HK-2 (cell line): ENCODE measurements at regions not wholly inside any gene's neighbourhood (a gene's known extent, or its start where the extent isn't known, plus 50 kb on each side); places are given as distances from the start of the nearest gene placed in this dataset.

Experiments used
- DNase-seq: peaks from one replicate; pipeline ENCODE4 v3.0.0-alpha.2; 2018; ENCODE audit not compliant: unreplicated experiment

DNA sequence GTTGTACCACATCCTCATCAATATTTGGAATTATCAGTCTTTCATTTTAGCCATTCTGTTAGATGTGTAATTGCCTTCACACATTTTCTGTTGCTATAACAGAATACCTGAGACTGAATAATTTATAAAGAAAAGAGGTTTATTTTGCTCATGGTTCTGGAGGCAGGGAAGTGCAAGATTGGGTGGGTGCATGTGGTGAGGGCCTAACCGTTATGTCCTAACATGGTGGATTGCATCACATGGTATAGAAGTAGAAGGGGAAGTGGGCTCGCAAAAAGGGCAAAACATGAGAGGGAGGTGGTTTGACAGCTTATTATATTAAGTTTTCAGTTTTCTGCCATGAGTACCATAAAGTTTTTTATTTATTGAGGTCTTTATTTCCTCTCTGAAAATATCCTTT, 452.0 kb downstream of the ARL4A start:
- no peak for DNase-seq

DNA sequence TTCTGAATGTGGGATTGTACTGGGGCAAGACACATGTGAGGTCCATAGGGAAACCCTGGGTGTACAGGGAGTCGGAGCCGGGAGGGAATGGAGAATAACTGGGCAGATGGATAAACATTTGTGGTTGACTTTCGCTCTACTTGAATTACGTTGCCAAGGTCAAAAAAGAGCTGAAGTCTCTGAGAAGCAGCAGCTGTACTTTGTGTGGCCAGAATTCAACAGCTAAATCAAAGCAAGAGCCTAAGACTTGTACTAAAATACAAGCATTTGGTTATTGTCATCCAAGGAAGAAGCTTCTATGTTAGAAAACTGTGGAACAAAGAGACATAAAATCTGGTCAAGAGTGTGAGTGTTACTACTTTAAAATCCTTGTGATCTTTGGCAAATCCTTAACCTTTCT, 457.2 kb downstream of the ARL4A start:
- DNase-seq: no peak

GRCh38 chr7:13148548-13148947, 461.1 kb downstream of the ARL4A start:
- no peak for DNase-seq

DNA sequence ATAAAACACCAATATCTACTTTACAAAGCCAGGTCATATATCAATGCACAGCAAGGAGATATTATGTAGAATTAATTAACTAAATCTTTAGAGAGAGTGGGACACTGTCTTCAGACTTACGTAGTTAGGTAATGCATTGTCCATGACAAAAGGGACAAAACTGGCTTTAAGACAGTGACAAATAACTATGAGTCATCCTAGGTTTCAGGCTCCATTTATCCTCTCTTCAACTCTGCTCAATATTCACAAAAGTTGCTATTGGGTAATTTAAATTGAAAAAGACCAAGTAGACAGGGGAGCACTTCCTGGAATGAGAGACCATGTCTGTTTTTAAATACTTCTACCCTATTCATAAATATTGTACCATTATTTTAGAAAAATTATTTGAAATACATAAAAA, 464.5 kb downstream of the ARL4A start:
- no peak for DNase-seq

DNA sequence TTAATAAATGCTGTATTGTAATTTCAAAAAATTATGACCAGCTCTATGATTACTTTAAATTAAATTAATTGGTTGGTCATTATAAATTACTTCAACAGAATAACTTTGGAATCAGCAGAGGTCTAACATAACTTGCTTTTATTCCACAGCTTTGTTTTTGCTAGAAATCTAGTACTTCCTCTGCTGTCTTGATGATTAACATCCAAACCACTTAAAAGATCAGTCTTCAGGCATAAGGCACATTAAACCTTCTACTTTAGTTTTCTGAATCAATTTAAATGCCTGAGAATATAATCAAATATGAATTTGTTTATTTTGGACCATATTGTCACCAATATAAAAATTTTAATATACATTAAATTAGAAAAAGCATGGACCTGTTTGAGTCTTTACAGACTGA, 465.3 kb downstream of the ARL4A start:
- no peak for DNase-seq

GRCh38 chr7:13153266-13153665, 465.8 kb downstream of the ARL4A start:
- DNase-seq: no peak

- DNase-seq: no peak
Measured at GRCh38 chr7:13153742-13154141, 466.3 kb downstream of the ARL4A start.

DNA sequence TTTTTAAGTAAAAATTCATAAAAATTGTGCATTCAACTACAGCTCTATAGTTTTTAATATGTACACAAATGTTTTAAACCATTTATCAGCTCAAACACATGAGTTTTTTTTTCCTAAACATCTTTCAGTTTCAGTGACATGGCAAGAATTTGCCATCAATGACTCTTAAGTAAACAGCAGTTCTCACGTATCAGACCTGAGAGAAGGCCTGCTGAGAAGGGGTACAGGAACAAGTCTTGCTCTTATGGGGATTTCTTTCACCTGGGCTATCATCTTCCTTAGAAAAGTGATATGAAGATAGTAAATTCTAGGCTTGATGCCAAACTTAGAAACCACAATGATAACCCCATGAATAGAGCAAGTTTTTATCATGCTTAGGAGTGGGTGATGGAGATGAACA, 467.8 kb downstream of the ARL4A start:
- DNase-seq: no peak

DNA sequence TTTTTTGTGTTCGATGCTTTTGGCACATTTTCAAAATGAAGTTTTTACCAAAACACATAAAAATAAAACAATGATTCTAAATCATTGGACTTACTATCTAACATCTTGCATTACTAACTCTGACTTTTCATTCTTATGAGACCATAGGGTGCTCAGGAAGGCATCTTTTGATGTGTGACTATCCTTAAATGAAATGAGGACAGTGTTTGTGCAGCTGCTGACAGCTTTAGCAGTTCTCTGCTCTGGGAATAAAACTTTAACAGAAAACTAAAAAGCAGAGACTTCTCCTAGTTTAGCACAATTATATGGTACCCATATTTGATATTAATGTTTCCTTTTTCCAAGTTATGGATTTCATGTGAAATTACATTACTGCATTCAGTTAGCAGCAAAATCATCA, 471.6 kb downstream of the ARL4A start:
- no peak for DNase-seq

DNA sequence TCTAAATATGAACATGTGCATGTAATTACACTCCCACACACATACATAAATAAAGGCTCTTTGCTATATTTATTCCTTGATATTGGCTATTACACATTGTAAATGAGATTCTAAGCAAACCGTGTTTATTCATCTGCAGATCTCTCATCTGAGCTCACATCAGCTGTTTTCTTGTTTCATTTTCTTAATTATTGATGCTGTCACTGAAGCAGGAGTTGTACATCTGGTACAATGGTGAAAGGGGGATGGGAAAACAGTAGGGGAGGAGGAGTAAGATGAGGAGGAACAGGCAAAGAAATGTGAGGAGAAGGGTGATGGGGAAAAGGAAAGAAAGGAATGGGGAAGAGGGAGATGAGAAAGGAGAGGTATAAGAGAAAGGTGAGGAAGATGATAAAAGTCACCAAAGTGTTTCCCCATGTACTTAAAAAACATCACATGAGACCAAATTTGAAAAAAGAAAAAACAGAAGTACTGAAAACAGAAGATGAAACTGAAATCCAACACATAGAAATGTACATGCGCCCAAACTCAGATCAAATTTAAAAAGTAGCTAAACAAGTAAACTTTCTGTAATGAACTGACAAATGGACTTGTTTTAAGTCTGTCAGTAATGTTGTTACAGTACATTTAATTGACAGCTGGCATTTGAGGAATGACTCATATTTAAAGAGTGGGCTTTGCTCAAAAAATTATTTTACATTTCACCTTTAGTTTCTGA, 472.2 kb downstream of the ARL4A start:
- no peak for DNase-seq

- no peak for DNase-seq
Measured at GRCh38 chr7:13161125-13161524, 473.7 kb downstream of the ARL4A start.

GRCh38 chr7:13165854-13166253, 478.4 kb downstream of the ARL4A start:
- no peak for DNase-seq

DNA sequence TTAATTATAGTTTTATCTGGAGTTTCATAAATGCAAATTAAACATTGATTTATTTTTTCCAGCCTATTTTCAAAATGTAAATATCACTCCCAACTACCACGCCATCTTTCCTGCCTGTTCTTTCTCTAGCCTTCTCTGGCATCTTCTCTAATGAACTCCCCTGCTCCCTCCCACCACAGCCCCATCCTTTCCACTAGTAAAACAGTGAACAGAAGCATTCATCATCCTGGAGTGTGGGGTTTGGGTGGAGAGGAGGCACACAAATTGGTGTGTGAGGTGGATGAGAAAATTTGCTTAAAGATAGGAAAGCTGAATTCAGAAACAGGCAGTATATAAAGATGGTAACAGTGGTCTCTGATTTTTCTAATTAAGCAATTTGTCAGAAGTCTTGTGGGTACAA, 479.4 kb downstream of the ARL4A start:
- no peak for DNase-seq

DNA sequence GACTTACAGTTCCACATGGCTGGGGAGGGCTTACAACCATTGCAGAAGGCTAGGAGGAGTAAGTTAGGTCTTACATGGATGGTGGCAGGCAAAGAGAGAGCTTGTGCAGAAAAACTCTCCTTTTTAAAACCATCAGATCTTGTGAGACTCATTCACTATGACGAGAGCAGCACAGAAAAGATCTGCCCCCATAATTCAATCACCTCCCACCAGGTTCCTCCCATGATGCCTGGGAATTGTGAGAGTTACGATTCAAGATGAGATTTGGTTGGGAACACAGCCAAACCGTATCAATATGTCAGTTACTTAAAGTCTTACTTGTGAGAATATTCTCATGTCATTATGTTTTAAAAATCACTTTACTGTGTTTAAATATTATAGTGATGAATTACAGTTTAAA, 481.9 kb downstream of the ARL4A start:
- DNase-seq: no peak

- no peak for DNase-seq
Measured at GRCh38 chr7:13174991-13175390, 487.6 kb downstream of the ARL4A start.

GRCh38 chr7:13179011-13179582, 491.7 kb downstream of the ARL4A start:
- DNase-seq: no peak

- no peak for DNase-seq
Measured at GRCh38 chr7:13179775-13180523, 492.5 kb downstream of the ARL4A start.

DNA sequence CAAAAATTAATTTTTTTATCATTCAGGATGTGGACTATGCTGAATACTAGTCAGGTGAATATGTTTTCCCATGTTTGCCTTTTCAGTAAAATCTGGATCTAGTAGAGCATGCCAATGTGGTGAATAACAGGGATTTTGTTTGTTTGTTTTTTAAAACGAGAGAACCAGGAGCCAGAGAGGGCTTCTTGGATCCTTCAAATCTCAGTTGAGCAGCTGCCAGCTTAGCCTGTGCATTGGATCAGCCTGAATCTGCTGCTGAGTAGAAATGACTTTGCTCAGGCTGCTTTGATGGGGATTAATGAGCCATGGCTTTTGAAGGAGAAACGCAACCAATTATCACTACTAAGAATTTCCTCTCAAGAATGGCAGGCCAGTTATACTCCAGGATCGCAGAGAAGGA, 493.8 kb downstream of the ARL4A start:
- DNase-seq: no peak

- no peak for DNase-seq
Measured at GRCh38 chr7:13185139-13185538, 497.7 kb downstream of the ARL4A start.

GRCh38 chr7:13188236-13188805, 500.9 kb downstream of the ARL4A start:
- no peak for DNase-seq

DNA sequence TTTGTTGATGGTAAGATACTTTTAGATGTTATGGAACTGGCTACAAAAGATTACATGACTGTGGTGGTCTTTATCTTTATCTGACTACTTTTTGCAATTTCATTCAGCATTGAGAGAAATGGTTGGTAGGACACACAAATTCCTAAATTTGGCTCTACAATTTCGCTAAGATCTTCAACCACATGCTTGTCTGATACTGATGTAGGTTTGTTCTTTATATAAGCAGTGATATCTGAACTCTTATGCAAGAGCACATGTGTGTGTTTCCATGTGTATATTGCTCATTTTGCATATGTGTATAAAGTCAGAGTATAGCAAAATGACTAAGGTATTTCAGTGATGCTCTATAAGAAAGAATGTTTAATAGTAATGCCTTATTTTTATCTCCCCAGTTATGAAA, 501.5 kb downstream of the ARL4A start:
- no peak for DNase-seq

DNA sequence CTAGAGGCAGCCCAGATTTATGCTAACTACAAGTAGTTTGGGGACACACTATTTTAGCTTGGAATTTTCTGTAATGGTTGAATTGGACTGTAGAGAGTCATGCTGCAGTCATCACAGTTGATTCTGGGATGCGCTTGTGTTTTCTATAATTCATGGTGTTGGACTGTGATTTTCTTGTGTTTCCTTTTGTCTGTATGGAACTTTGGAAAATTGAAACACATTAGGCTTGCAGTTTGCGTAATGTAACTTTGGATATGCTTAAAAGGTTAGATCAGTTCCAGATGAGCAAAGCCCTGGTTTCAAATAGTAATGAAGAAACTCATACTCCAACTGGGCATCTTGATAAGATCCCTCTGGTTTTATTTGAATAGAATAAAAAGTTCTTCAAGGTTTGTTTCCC, 502.2 kb downstream of the ARL4A start:
- DNase-seq: no peak

- DNase-seq: no peak
Measured at GRCh38 chr7:13197501-13197900, 510.1 kb downstream of the ARL4A start.
